ENCODE measurements at regions not wholly inside any gene's neighbourhood (a gene's known extent, or its start where the extent isn't known, plus 50 kb on each side); places are given as distances from the start of the nearest gene placed in this dataset.

GRCh38 chr10:58063861-58064480 lies 203.7 kb downstream of the IPMK start:
- no peak for TF ChIP-seq MXI1 (IDR thresholded peaks at IDR 0.05; ENCODE audit: low read depth, low read length)
- no peak for TF ChIP-seq CTCF (IDR thresholded peaks at IDR 0.05)
- no peak for TF ChIP-seq REST (IDR thresholded peaks at IDR 0.05; ENCODE audit: low read depth, low read length)
- TF ChIP-seq ZBTB33 (IDR thresholded peaks at IDR 0.05; ENCODE audit: borderline replicate concordance, low read depth): no peak
- TF ChIP-seq RAD21 (IDR thresholded peaks at IDR 0.05; ENCODE audit: low read length): no peak
- no peak for TF ChIP-seq EZH2phosphoT487 (IDR thresholded peaks at IDR 0.05; ENCODE audit: borderline replicate concordance, low read depth)
- no peak for TF ChIP-seq SIN3A (IDR thresholded peaks at IDR 0.05; ENCODE audit: borderline replicate concordance, low read depth, low read length)
- TF ChIP-seq TAF1 (IDR thresholded peaks at IDR 0.05; ENCODE audit: borderline replicate concordance, low read depth, low read length): no peak
- TF ChIP-seq POLR2AphosphoS5 (IDR thresholded peaks at IDR 0.05; ENCODE audit: low read depth, low read length): no peak
- TF ChIP-seq TEAD4 (IDR thresholded peaks at IDR 0.05; ENCODE audit: borderline replicate concordance, insufficient read depth): no peak
